Nephron (organoid): ENCODE measurements at regions not wholly inside any gene's neighbourhood (a gene's known extent, or its start where the extent isn't known, plus 50 kb on each side); places are given as distances from the start of the nearest gene placed in this dataset.

Source experiments
- H3K27ac Mint-ChIP-seq, 3 experiments: 2 replicates each; pipeline ENCODE4 v1.8.0; 2020; ENCODE audit warnings: mixed read lengths in 3 of 3, mild to moderate bottlenecking in 2 of 3, moderate library complexity in 1 of 3
- H3K27me3 Mint-ChIP-seq: 2 replicates; pipeline ENCODE4 v1.8.0; 2021; ENCODE audit warnings: low read depth, mild to moderate bottlenecking, moderate library complexity, mixed read lengths
- H3K36me3 Mint-ChIP-seq: 2 replicates; pipeline ENCODE4 v1.8.0; 2020; ENCODE audit warnings: low read depth, mixed read lengths
- H3K4me1 Mint-ChIP-seq: 2 replicates; pipeline ENCODE4 v1.8.0; 2020; ENCODE audit warnings: mixed read lengths
- H3K4me3 Mint-ChIP-seq, 3 experiments: 2 replicates each; pipeline ENCODE4 v1.8.0; 2020; ENCODE audit warnings: mild to moderate bottlenecking in 3 of 3, mixed read lengths in 3 of 3, moderate library complexity in 2 of 3
- H3K9me3 Mint-ChIP-seq: 2 replicates; pipeline ENCODE4 v1.8.0; 2020; ENCODE audit warnings: mixed read lengths
- CTCF ChIP-seq, 3 experiments: fragments of 200-600 bp; sonication (generic); IDR thresholded peaks; one replicate each; pipeline ENCODE4 v1.5.0; 2021; ENCODE audit warnings: antibody characterized with exemption in 3 of 3; ENCODE audit not compliant: unreplicated experiment in 3 of 3

- Mint-ChIP-seq H3K4me1 (no peaks in the 10 kb centered on the region), H3K9me3 (no peaks in the 10 kb centered on the region), H3K27me3 (no peaks in the 10 kb centered on the region), H3K27ac (no peak overlapping the region), H3K4me3 (no peak overlapping the region), H3K36me3 (no peaks in the 10 kb centered on the region)
- TF ChIP-seq CTCF (IDR thresholded peaks at IDR 0.05; ENCODE audit: unreplicated experiment in 3 of 3) = no peak
Measured at GRCh38 chr4:103375278-103375677, 177.1 kb upstream of the CENPE start.

GRCh38 chr4:103374758-103375157, 176.6 kb upstream of the CENPE start:
- Mint-ChIP-seq H3K27ac (no peak overlapping the region), H3K36me3 (no peaks in the 10 kb centered on the region), H3K4me1 (no peaks in the 10 kb centered on the region), H3K4me3 (no peak overlapping the region), H3K9me3 (no peaks in the 10 kb centered on the region), H3K27me3 (no peaks in the 10 kb centered on the region)
- TF ChIP-seq CTCF (IDR thresholded peaks at IDR 0.05; ENCODE audit: unreplicated experiment in 3 of 3) = no peak

GRCh38 chr4:103374306-103374705, 176.2 kb upstream of the CENPE start:
- Mint-ChIP-seq H3K9me3 (no peaks in the 10 kb centered on the region), H3K4me1 (no peaks in the 10 kb centered on the region), H3K4me3 (no peak overlapping the region), H3K27me3 (no peaks in the 10 kb centered on the region), H3K36me3 (no peaks in the 10 kb centered on the region), H3K27ac (no peak overlapping the region)
- no peak for TF ChIP-seq CTCF (IDR thresholded peaks at IDR 0.05; ENCODE audit: unreplicated experiment in 3 of 3)

GRCh38 chr4:103372002-103372558, 173.9 kb upstream of the CENPE start:
- Mint-ChIP-seq H3K27me3 (no peaks in the 10 kb centered on the region), H3K4me1 (no peaks in the 10 kb centered on the region), H3K27ac (no peak overlapping the region), H3K36me3 (no peaks in the 10 kb centered on the region), H3K9me3 (no peaks in the 10 kb centered on the region), H3K4me3 (no peak overlapping the region)
- no peak for TF ChIP-seq CTCF (IDR thresholded peaks at IDR 0.05; ENCODE audit: unreplicated experiment in 3 of 3)

- H3K36me3 Mint-ChIP-seq = no peaks in the 10 kb centered on the region
- H3K9me3 Mint-ChIP-seq = no peaks in the 10 kb centered on the region
- no peak overlapping the region for H3K4me3 Mint-ChIP-seq
- no peaks in the 10 kb centered on the region for H3K4me1 Mint-ChIP-seq
- TF ChIP-seq CTCF (IDR thresholded peaks at IDR 0.05; ENCODE audit: unreplicated experiment in 3 of 3) = no peak
- H3K27ac Mint-ChIP-seq = no peak overlapping the region
- no peaks in the 10 kb centered on the region for H3K27me3 Mint-ChIP-seq
Measured at GRCh38 chr4:103370336-103370735, 172.2 kb upstream of the CENPE start.

GRCh38 chr4:103365285-103365684, 167.1 kb upstream of the CENPE start:
- H3K4me1 Mint-ChIP-seq = no peaks in the 10 kb centered on the region
- no peaks in the 10 kb centered on the region for H3K36me3 Mint-ChIP-seq
- H3K27me3 Mint-ChIP-seq = no peaks in the 10 kb centered on the region
- H3K4me3 Mint-ChIP-seq = no peak overlapping the region
- H3K9me3 Mint-ChIP-seq = peaks cover 13% of the 10 kb centered on the region
- TF ChIP-seq CTCF (IDR thresholded peaks at IDR 0.05; ENCODE audit: unreplicated experiment in 3 of 3) = no peak
- peak overlapping the region in 1 of 3 experiments; percentile 15 for H3K27ac Mint-ChIP-seq
